Transverse colon (tissue), 4 donors: ENCODE measurements at regions not wholly inside any gene's neighbourhood (a gene's known extent, or its start where the extent isn't known, plus 50 kb on each side); places are given as distances from the start of the nearest gene placed in this dataset.

Source experiments
- DNase-seq: peaks from one replicate; pipeline ENCODE4 v3.0.0-alpha.2; 2019
- H3K27ac ChIP-seq, 4 donors: fragments of 200-600 bp; sonication (generic); 2 replicates each; pipeline ENCODE4 v1.5.1; 2016 to 2018; ENCODE audit warnings: inconsistent platforms in 4 of 4
- H3K27me3 ChIP-seq: fragments of 200-600 bp; sonication (generic); 2 replicates; pipeline ENCODE4 v1.5.1; 2017; ENCODE audit warnings: inconsistent platforms
- H3K36me3 ChIP-seq, 4 donors: fragments of 200-600 bp; sonication (generic); 2 replicates each; pipeline ENCODE4 v1.5.1; 2017 to 2019; ENCODE audit warnings: inconsistent platforms in 4 of 4
- H3K4me1 ChIP-seq, 4 donors: fragments of 200-600 bp; sonication (generic); 2 replicates each; pipeline ENCODE4 v1.5.1; 2017 to 2020; ENCODE audit warnings: inconsistent platforms in 4 of 4
- H3K4me3 ChIP-seq, 4 donors: fragments of 200-600 bp; sonication (generic); 1 replicate in 1 of 4; 2 replicates in 3 of 4; pipeline versions ENCODE4 v1.5.1 to v1.6.1; 2017 to 2019; ENCODE audit warnings: inconsistent platforms in 4 of 4
- H3K9me3 ChIP-seq, 2 donors: fragments of 200-600 bp; sonication (generic); 2 replicates each; pipeline ENCODE4 v1.5.1; 2017 to 2019; ENCODE audit warnings: inconsistent platforms in 2 of 2
- CTCF ChIP-seq, 5 experiments: fragments of 200-600 bp in 3 of 5; fragments of 450-650 bp in 2 of 5; sonication (generic) in 3 of 5; IDR thresholded peaks; 1 replicate in 2 of 5; 2 replicates in 3 of 5; pipeline ENCODE4 v1.5.1; 2016 to 2017; ENCODE audit warnings: antibody characterized with exemption in 5 of 5, inconsistent platforms in 3 of 5, mild to moderate bottlenecking in 2 of 5, moderate library complexity in 1 of 5
- EP300 ChIP-seq: sonication (generic); formaldehyde crosslinking; IDR thresholded peaks from one replicate; pipeline ENCODE4 v1.6.1; 2017; ENCODE audit warnings: antibody characterized with exemption, low read depth
- POLR2A ChIP-seq: fragments of 450-650 bp; IDR thresholded peaks from one replicate; pipeline ENCODE4 v1.6.1; 2016; ENCODE audit warnings: antibody characterized with exemption, mild to moderate bottlenecking, moderate library complexity
- POLR2AphosphoS5 ChIP-seq, 3 donors: sonication (generic); formaldehyde crosslinking; IDR thresholded peaks; one replicate each; pipeline ENCODE4 v1.6.1; 2016; ENCODE audit warnings: antibody characterized with exemption in 3 of 3
- WGBS, 2 donors: methylation state at CpG; one replicate each; pipeline ENCODE4 v1.1.5; 2018; ENCODE audit warnings: low coverage in 1 of 2; 5-methylcytosine and 5-hydroxymethylcytosine counted together
- in situ Hi-C, 4 donors: fragments of 200-750 bp; cut with MboI; loops; one replicate each; pipeline versions ENCODE4 v1.15.0 to v1.15.1; 2017; ENCODE audit warnings: low sequenced_read_pairs in 3 of 4, low pct_ligation_motif_present in 1 of 4, low pct_unique_long_range_greater_than_20kb in 1 of 4
- intact Hi-C: fragments of 100-400 bp; cut with DNase I; formaldehyde crosslinking; loops from one replicate; pipeline ENCODE4 v1.15.1; 2023; ENCODE audit warnings: low total_unique reads

- Histone ChIP-seq H3K4me1 (no peaks in the 10 kb centered on the region), H3K4me3 (no peak overlapping the region), H3K27ac (no peak overlapping the region), H3K27me3 (no peaks in the 10 kb centered on the region), H3K36me3 (no peaks in the 10 kb centered on the region), H3K9me3 (no peaks in the 10 kb centered on the region)
- intact Hi-C loops = no loop called here
- no peak for TF ChIP-seq EP300
- TF ChIP-seq CTCF (IDR thresholded peaks at IDR 0.05) = no peak
- no peak for TF ChIP-seq POLR2AphosphoS5 (IDR thresholded peaks at IDR 0.05)
- no peak for TF ChIP-seq POLR2A
- no peak for DNase-seq
- in situ Hi-C loops = no loop called here
- 67 to 80% methylated on average over 1 of the region's 1 CpG for WGBS, 2 donors
Measured at GRCh38 chr11:80841675-80842074, 1400.8 kb upstream of the TENM4 start.

- WGBS, 2 donors = 86 to 100% methylated on average over 1 of the region's 1 CpG
- no peak for DNase-seq
- in situ Hi-C loops (no loop called here), intact Hi-C loops (no loop called here)
- Histone ChIP-seq H3K4me1 (no peaks in the 10 kb centered on the region), H3K27ac (no peak overlapping the region), H3K36me3 (no peaks in the 10 kb centered on the region), H3K4me3 (no peak overlapping the region), H3K27me3 (no peaks in the 10 kb centered on the region), H3K9me3 (no peaks in the 10 kb centered on the region)
- TF ChIP-seq EP300 (no peak), CTCF (IDR thresholded peaks at IDR 0.05) (no peak)
Measured at GRCh38 chr11:80838153-80838552, 1397.3 kb upstream of the TENM4 start.

GRCh38 chr11:80837051-80837450 is 1396.2 kb upstream of the TENM4 start:
- 91 to 100% methylated on average over 1 of the region's 1 CpG for WGBS, 2 donors
- no peak for DNase-seq
- no peak for TF ChIP-seq POLR2AphosphoS5 (IDR thresholded peaks at IDR 0.05)
- no peak for TF ChIP-seq POLR2A
- TF ChIP-seq CTCF (IDR thresholded peaks at IDR 0.05) = no peak
- TF ChIP-seq EP300 = no peak
- H3K36me3 ChIP-seq = no peaks in the 10 kb centered on the region
- intact Hi-C loops = no loop called here
- in situ Hi-C loops = no loop called here
- no peak overlapping the region for H3K27ac ChIP-seq
- H3K4me3 ChIP-seq = no peak overlapping the region
- no peaks in the 10 kb centered on the region for H3K27me3 ChIP-seq
- H3K4me1 ChIP-seq = no peaks in the 10 kb centered on the region
- H3K9me3 ChIP-seq = no peaks in the 10 kb centered on the region

GRCh38 chr11:80831374-80831773 is 1390.5 kb upstream of the TENM4 start:
- in situ Hi-C loops (no loop called here), intact Hi-C loops (no loop called here)
- H3K4me3 ChIP-seq = no peak overlapping the region
- H3K36me3 ChIP-seq = no peaks in the 10 kb centered on the region
- no peak overlapping the region for H3K27ac ChIP-seq
- no peak for DNase-seq
- H3K9me3 ChIP-seq = no peaks in the 10 kb centered on the region
- H3K27me3 ChIP-seq = no peaks in the 10 kb centered on the region
- TF ChIP-seq POLR2A = no peak
- TF ChIP-seq CTCF (IDR thresholded peaks at IDR 0.05) = no peak
- TF ChIP-seq POLR2AphosphoS5 (IDR thresholded peaks at IDR 0.05) = no peak
- no peak for TF ChIP-seq EP300
- no peaks in the 10 kb centered on the region for H3K4me1 ChIP-seq
- 75 to 94% methylated on average over 1 of the region's 1 CpG for WGBS, 2 donors
